ENCODE measurements at regions not wholly inside any gene's neighbourhood (a gene's known extent, or its start where the extent isn't known, plus 50 kb on each side); places are given as distances from the start of the nearest gene placed in this dataset.

DNA sequence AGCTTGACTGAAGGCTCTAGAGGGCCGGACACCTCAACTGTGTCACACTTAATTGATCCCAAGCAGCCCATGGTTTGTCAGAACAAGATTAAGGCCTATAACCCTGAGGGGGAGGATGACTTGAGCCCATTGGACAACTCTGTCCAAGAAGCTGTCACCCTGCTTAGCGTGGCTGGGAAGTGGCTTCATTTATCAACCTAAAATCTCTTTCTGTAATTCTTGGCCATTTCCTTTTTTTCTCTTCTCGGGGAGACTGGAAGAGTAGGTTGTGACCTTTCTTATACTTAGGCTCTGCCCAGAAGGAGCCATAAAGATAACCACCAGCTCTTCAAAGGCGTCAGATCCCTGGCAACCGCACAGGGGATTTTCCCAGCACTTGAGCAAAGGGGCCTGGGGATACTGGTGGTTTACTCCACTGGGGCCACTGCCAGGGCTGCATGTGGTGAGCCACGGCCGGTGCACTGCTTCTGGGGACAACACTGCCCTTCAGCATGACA, 265.5 kb downstream of the CYRIA start:
- no peak for DNase-seq
- peaks cover 0 to 2% (median 0%) of the 10 kb centered on the region in 3 donors for H3K9me3 ChIP-seq (ENCODE audit: control extremely low read depth in 1 of 3, control insufficient read depth in 2 of 3, insufficient read depth in 1 of 3, low read length in 2 of 3)
- Mint-ChIP-seq H3K27me3 (no peaks in the 10 kb centered on the region), H3K9me3 (ENCODE audit: insufficient read depth) (no peaks in the 10 kb centered on the region), H3K4me1 (no peaks in the 10 kb centered on the region), H3K27ac (no peak overlapping the region), H3K4me3 (no peak overlapping the region)
- ATAC-seq (ENCODE audit: low read depth): no peak
- no peaks in the 10 kb centered on the region for H3K79me2 ChIP-seq (ENCODE audit: control insufficient read depth, insufficient read depth, low read length)
- no peaks in the 10 kb centered on the region for H4K20me1 ChIP-seq (ENCODE audit: control insufficient read depth, insufficient read depth, low read length, poor library complexity, severe bottlenecking)
- H2AFZ ChIP-seq (ENCODE audit: insufficient read depth, low read depth, low read length, poor library complexity, severe bottlenecking): no peak overlapping the region
- no peak overlapping the region for H3K27ac ChIP-seq (ENCODE audit: low read length in 2 of 2)
- H3K27me3 ChIP-seq (replicated peaks in 1 of 4; ENCODE audit: control extremely low read depth in 1 of 4, control insufficient read depth in 3 of 4, insufficient read depth in 4 of 4, low read length in 3 of 4): no peaks in the 10 kb centered on the region
- H3K4me3 ChIP-seq (ENCODE audit: control extremely low read depth in 1 of 5, extremely low read depth in 1 of 5, insufficient read depth in 1 of 5, low read depth in 2 of 5, low read length in 4 of 5): no peak overlapping the region
- no peaks in the 10 kb centered on the region for H3K36me3 ChIP-seq (replicated peaks in 1 of 2; ENCODE audit: control extremely low read depth in 1 of 2, control insufficient read depth in 1 of 2, extremely low read depth in 1 of 2, insufficient read depth in 2 of 2, low read length in 1 of 2)
- intact Hi-C loops (cut with micrococcal nuclease): no loop called here
- TF ChIP-seq CTCF (IDR thresholded peaks at IDR 0.05) (no peak), EZH2 (IDR thresholded peaks at IDR 0.05; ENCODE audit: borderline replicate concordance, insufficient read depth, low read depth, low read length, poor library complexity, severe bottlenecking) (no peak)
- WGBS (ENCODE audit: insufficient coverage): 60% methylated on average over 4 of the region's 7 CpGs
- H3K4me1 ChIP-seq (ENCODE audit: control insufficient read depth in 2 of 2, insufficient read depth in 2 of 2, low read length in 2 of 2): no peaks in the 10 kb centered on the region
- no peak overlapping the region for H3K9ac ChIP-seq (ENCODE audit: low read length)
- no peak overlapping the region for H3K4me2 ChIP-seq (replicated peaks; ENCODE audit: low read depth, low read length, poor library complexity, severe bottlenecking)
- CTCF ChIA-PET: no interaction called here
- POLR2A ChIA-PET: no interaction called here

- Histone ChIP-seq H3K27me3 (replicated peaks in 1 of 4; ENCODE audit: control extremely low read depth in 1 of 4, control insufficient read depth in 3 of 4, insufficient read depth in 4 of 4, low read length in 3 of 4) (no peaks in the 10 kb centered on the region), H3K79me2 (ENCODE audit: control insufficient read depth, insufficient read depth, low read length) (no peaks in the 10 kb centered on the region), H3K4me2 (replicated peaks; ENCODE audit: low read depth, low read length, poor library complexity, severe bottlenecking) (no peak overlapping the region), H3K9me3 (ENCODE audit: control extremely low read depth in 1 of 3, control insufficient read depth in 2 of 3, insufficient read depth in 1 of 3, low read length in 2 of 3) (peaks cover 0 to 7% (median 0%) of the 10 kb centered on the region in 3 donors), H3K4me1 (ENCODE audit: control insufficient read depth in 2 of 2, insufficient read depth in 2 of 2, low read length in 2 of 2) (no peaks in the 10 kb centered on the region), H3K36me3 (replicated peaks in 1 of 2; ENCODE audit: control extremely low read depth in 1 of 2, control insufficient read depth in 1 of 2, extremely low read depth in 1 of 2, insufficient read depth in 2 of 2, low read length in 1 of 2) (no peaks in the 10 kb centered on the region), H3K9ac (ENCODE audit: low read length) (no peak overlapping the region), H2AFZ (ENCODE audit: insufficient read depth, low read depth, low read length, poor library complexity, severe bottlenecking) (no peak overlapping the region), H3K4me3 (ENCODE audit: control extremely low read depth in 1 of 5, extremely low read depth in 1 of 5, insufficient read depth in 1 of 5, low read depth in 2 of 5, low read length in 4 of 5) (no peak overlapping the region), H4K20me1 (ENCODE audit: control insufficient read depth, insufficient read depth, low read length, poor library complexity, severe bottlenecking) (no peaks in the 10 kb centered on the region), H3K27ac (ENCODE audit: low read length in 2 of 2) (no peak overlapping the region)
- TF ChIP-seq EZH2 (IDR thresholded peaks at IDR 0.05; ENCODE audit: borderline replicate concordance, insufficient read depth, low read depth, low read length, poor library complexity, severe bottlenecking): no peak
- no peak for TF ChIP-seq CTCF (IDR thresholded peaks at IDR 0.05)
- Mint-ChIP-seq H3K9me3 (ENCODE audit: insufficient read depth) (no peaks in the 10 kb centered on the region), H3K27me3 (no peaks in the 10 kb centered on the region), H3K4me1 (no peaks in the 10 kb centered on the region), H3K4me3 (no peak overlapping the region), H3K27ac (no peak overlapping the region)
- ChIA-PET CTCF (interaction anchor here (1.1 kb wide), 1 partner anchor 17 kb away, joined by 3 read pairs; no protein-coding TSS in a partner anchor), POLR2A (no interaction called here)
- DNase-seq: no peak
- 95% methylated on average over 2 of the region's 2 CpGs for WGBS (ENCODE audit: insufficient coverage)
- intact Hi-C loops (cut with micrococcal nuclease): no loop called here
- ATAC-seq (ENCODE audit: low read depth): no peak
These were observed 267.1 kb downstream of the CYRIA start for GRCh38 chr2:16398486-16399043.

Measured in B cell (primary cell).